Panc1 (cell line): ENCODE measurements at regions not wholly inside any gene's neighbourhood (a gene's known extent, or its start where the extent isn't known, plus 50 kb on each side); places are given as distances from the start of the nearest gene placed in this dataset.

Experiments
- ATAC-seq: fragments of 200-7000 bp; cut with Tn5 transposase; 2 replicates; pipeline ENCODE4 v1.9.1; 2020; ENCODE audit warnings: mild to moderate bottlenecking, moderate library complexity
- BruUV-seq: library from RNA; stranded (reverse); fragments of 400-500 nt; replicated peaks from 2 replicates; lab custom pipeline; 2021; lab: Mats Ljungman, UMichigan
- CTCF ChIA-PET: fragments of 300-600 bp; sonication (Branson Sonifier 250); formaldehyde crosslinking; loops from one replicate; lab custom pipeline; 2022; ENCODE audit warnings: antibody characterized with exemption; lab: Charles Lee
- POLR2A ChIA-PET: fragments of 300-600 bp; sonication (Branson Sonifier 250); formaldehyde crosslinking; loops from one replicate; lab custom pipeline; 2022; ENCODE audit warnings: antibody characterized with exemption; lab: Charles Lee
- DNase-seq: peaks from one replicate; pipeline ENCODE4 v3.0.0-alpha.2; 2010; ENCODE audit warnings: low read depth, low spot score
- H3K27ac ChIP-seq: 2 replicates; pipeline ENCODE4 v1.5.1; 2011; ENCODE audit warnings: mild to moderate bottlenecking, low read length, inconsistent platforms
- H3K27me3 ChIP-seq: fragments of 200-500 bp; sonication (Bioruptor generic); 2 replicates; pipeline ENCODE4 v1.6.0; 2014; ENCODE audit warnings: low read length, inconsistent platforms; ENCODE audit not compliant: control insufficient read depth, insufficient read depth
- H3K36me3 ChIP-seq: fragments of 200-500 bp; sonication (Bioruptor generic); 2 replicates; pipeline ENCODE4 v1.5.1; 2014; ENCODE audit warnings: inconsistent platforms, mild to moderate bottlenecking, low read length, moderate library complexity; ENCODE audit not compliant: control insufficient read depth, insufficient read depth
- H3K4me1 ChIP-seq: 2 replicates; pipeline ENCODE4 v1.5.1; 2011; ENCODE audit warnings: inconsistent platforms, mild to moderate bottlenecking, low read length, moderate library complexity; ENCODE audit not compliant: control insufficient read depth, insufficient read depth
- H3K4me3 ChIP-seq, 2 experiments: 2 replicates each; pipeline ENCODE4 v1.5.1; 2011 to 2012; ENCODE audit warnings: low read depth in 2 of 2, low read length in 2 of 2, mild to moderate bottlenecking in 2 of 2, inconsistent platforms in 1 of 2, moderate library complexity in 1 of 2
- H3K9me3 ChIP-seq: fragments of 200-500 bp; sonication (Bioruptor generic); 2 replicates; pipeline ENCODE4 v1.5.1; 2014; ENCODE audit warnings: low read depth, mild to moderate bottlenecking, inconsistent platforms, low read length, moderate library complexity; ENCODE audit not compliant: control insufficient read depth, insufficient read depth
- CTCF ChIP-seq: fragments of 450-650 bp; IDR thresholded peaks from 2 replicates; pipeline ENCODE4 v1.5.1; 2017; ENCODE audit warnings: mild to moderate bottlenecking
- POLR2AphosphoS5 ChIP-seq: IDR thresholded peaks from 2 replicates; pipeline ENCODE4 v1.6.1; 2012; ENCODE audit warnings: mild to moderate bottlenecking, low read depth, low read length, moderate library complexity
- REST ChIP-seq, 2 experiments: IDR thresholded peaks; 2 replicates each; pipeline ENCODE4 v1.6.1; 2011 to 2012; ENCODE audit warnings: low read depth in 2 of 2, control low read depth in 1 of 2, low read length in 1 of 2, mild to moderate bottlenecking in 1 of 2, moderate library complexity in 1 of 2; ENCODE audit not compliant: insufficient read depth in 1 of 2
- SIN3A ChIP-seq: IDR thresholded peaks from 2 replicates; pipeline ENCODE4 v1.6.1; 2012; ENCODE audit warnings: low read depth, mild to moderate bottlenecking, low read length, moderate library complexity, borderline replicate concordance; ENCODE audit not compliant: insufficient read depth
- TCF7L2 ChIP-seq: IDR thresholded peaks from 2 replicates; pipeline ENCODE4 v1.6.1; 2011; ENCODE audit warnings: mild to moderate bottlenecking, low read depth, low read length, inconsistent platforms
- in situ Hi-C: cut with HindIII; loops from 2 replicates; pipeline ENCODE4 v1.10.0; 2016; ENCODE audit warnings: low sequenced_read_pairs, low pct_unique_long_range_greater_than_20kb
- intact Hi-C: fragments of 100-400 bp; cut with micrococcal nuclease; formaldehyde crosslinking; loops from one replicate; pipeline ENCODE4 v1.10.0; 2022; ENCODE audit not compliant: unreplicated experiment

DNA sequence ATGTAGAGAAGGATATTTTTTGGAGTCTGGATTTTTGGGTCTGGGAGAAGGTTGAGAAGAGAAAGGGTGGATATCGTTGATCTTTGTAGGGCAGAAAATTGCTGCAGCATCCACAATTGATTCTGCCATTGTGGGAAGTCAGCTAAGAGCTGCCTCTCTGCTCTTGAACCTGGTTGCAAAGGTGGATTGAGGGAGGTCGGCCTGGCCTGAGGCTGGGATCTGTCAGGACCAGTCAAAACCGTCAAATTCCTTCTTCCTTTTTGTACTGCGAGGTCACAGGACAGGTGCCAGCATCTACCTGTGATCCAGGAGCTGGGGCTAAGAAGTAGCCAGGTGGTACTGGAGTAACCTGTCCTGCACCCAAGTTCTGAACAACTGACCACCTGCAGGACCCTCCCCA is 93.7 kb downstream of the SHOX start:
- Histone ChIP-seq H3K9me3 (no peaks in the 10 kb centered on the region), H3K4me1 (no peaks in the 10 kb centered on the region), H3K27me3 (no peaks in the 10 kb centered on the region), H3K4me3 (no peak overlapping the region), H3K36me3 (no peaks in the 10 kb centered on the region), H3K27ac (no peak overlapping the region)
- ChIA-PET POLR2A (no interaction called here), CTCF (no interaction called here)
- BruUV-seq = no TSS peak
- in situ Hi-C loops = no loop called here
- DNase-seq (no peak), ATAC-seq (no peak)
- intact Hi-C loops = no loop called here
- TF ChIP-seq TCF7L2 = no peak
- no peak for TF ChIP-seq REST (IDR thresholded peaks at IDR 0.05; ENCODE audit: insufficient read depth in 1 of 2, low read depth in 2 of 2, low read length in 1 of 2)
- TF ChIP-seq SIN3A = no peak
- no peak for TF ChIP-seq POLR2AphosphoS5
- no peak for TF ChIP-seq CTCF

GRCh38 chrX:723781-724180 is 93.2 kb downstream of the SHOX start:
- intact Hi-C loops = no loop called here
- no peaks in the 10 kb centered on the region for H3K9me3 ChIP-seq
- no peaks in the 10 kb centered on the region for H3K36me3 ChIP-seq
- ATAC-seq = no peak
- H3K4me3 ChIP-seq = no peak overlapping the region
- no TSS peak for BruUV-seq
- H3K4me1 ChIP-seq = no peaks in the 10 kb centered on the region
- TF ChIP-seq TCF7L2 (no peak), CTCF (no peak), SIN3A (no peak), POLR2AphosphoS5 (no peak), REST (IDR thresholded peaks at IDR 0.05; ENCODE audit: insufficient read depth in 1 of 2, low read depth in 2 of 2, low read length in 1 of 2) (no peak)
- in situ Hi-C loops = no loop called here
- POLR2A ChIA-PET = no interaction called here
- no peaks in the 10 kb centered on the region for H3K27me3 ChIP-seq
- no peak overlapping the region for H3K27ac ChIP-seq
- CTCF ChIA-PET = no interaction called here
- DNase-seq = no peak
